HCT116 (cell line): ENCODE measurements at regions not wholly inside any gene's neighbourhood (a gene's known extent, or its start where the extent isn't known, plus 50 kb on each side); places are given as distances from the start of the nearest gene placed in this dataset.

Experiments
- ATAC-seq: fragments of 200-7000 bp; cut with Tn5 transposase; 2 replicates; pipeline ENCODE4 v1.9.1; 2020; ENCODE audit warnings: mild to moderate bottlenecking, moderate library complexity
- BruUV-seq: library from RNA; stranded (reverse); fragments of 400-500 nt; replicated peaks from 2 replicates; lab custom pipeline; 2021; lab: Mats Ljungman, UMichigan
- CTCF ChIA-PET: fragments of 300-600 bp; sonication (Branson Sonifier 250); formaldehyde crosslinking; loops from one replicate; lab custom pipeline; 2021; ENCODE audit warnings: antibody characterized with exemption; lab: Charles Lee
- POLR2A ChIA-PET: fragments of 300-600, 350-600 bp; sonication (Branson Sonifier 250); formaldehyde crosslinking; loops from one replicate; lab custom pipeline; 2021; ENCODE audit warnings: antibody characterized with exemption; lab: Charles Lee
- RAD21 ChIA-PET, 2 experiments: fragments of 300-600 bp; sonication (Branson Sonifier 250); formaldehyde crosslinking; loops; one replicate each; lab custom pipeline; 2023; ENCODE audit warnings: low total read pairs in 2 of 2; ENCODE audit not compliant: uncharacterized antibody in 2 of 2, unreplicated experiment in 2 of 2, low non-redundant PET in 1 of 2; lab: Charles Lee
- DNase-seq: peaks from one replicate; pipeline ENCODE4 v3.0.0-alpha.2; 2010; ENCODE audit warnings: low read depth, low spot score
- H2AFZ ChIP-seq: fragments of 200-600 bp; shearing (Covaris generic), sonication (generic); 2 replicates; pipeline ENCODE4 v1.6.1; 2017; ENCODE audit warnings: low read depth, mixed run types, mixed read lengths, antibody characterized with exemption, low read length; ENCODE audit not compliant: poor library complexity, severe bottlenecking
- H3K27ac ChIP-seq: 2 replicates; pipeline ENCODE4 v1.5.1; 2012; ENCODE audit warnings: low read depth, low read length
- H3K27me3 ChIP-seq: fragments of 200-600 bp; sonication (generic); 2 replicates; pipeline ENCODE4 v1.6.1; 2016; ENCODE audit warnings: mixed run types, low read length, mixed read lengths; ENCODE audit not compliant: insufficient read depth
- H3K36me3 ChIP-seq, 2 experiments: fragments of 200-500 bp in 1 of 2; fragments of 200-600 bp in 1 of 2; sonication (Bioruptor generic) in 1 of 2; sonication (generic) in 1 of 2; 2 replicates each; pipeline versions ENCODE4 v1.5.1 to v1.6.1; 2014 to 2016; ENCODE audit warnings: low read length in 2 of 2, inconsistent platforms in 1 of 2, mixed read lengths in 1 of 2, mixed run types in 1 of 2; ENCODE audit not compliant: insufficient read depth in 2 of 2, control insufficient read depth in 1 of 2
- H3K4me1 ChIP-seq, 2 experiments: fragments of 200-600 bp in 1 of 2; sonication (generic) in 1 of 2; 2 replicates each; pipeline versions ENCODE4 v1.5.1 to v1.6.1; 2012 to 2017; ENCODE audit warnings: low read length in 2 of 2, inconsistent platforms in 1 of 2, mild to moderate bottlenecking in 1 of 2, mixed read lengths in 1 of 2, mixed run types in 1 of 2, moderate library complexity in 1 of 2; ENCODE audit not compliant: insufficient read depth in 2 of 2, control insufficient read depth in 1 of 2
- H3K4me2 ChIP-seq: fragments of 200-600 bp; sonication (generic); 2 replicates; pipeline ENCODE4 v1.6.1; 2017; ENCODE audit warnings: mixed run types, low read length, mixed read lengths
- H3K4me3 ChIP-seq, 2 experiments: fragments of 200-600 bp in 1 of 2; sonication (generic) in 1 of 2; replicated peaks in 1 of 2; 2 replicates each; pipeline ENCODE4 v1.5.1; 2011 to 2016; ENCODE audit warnings: low read length in 2 of 2, control low read depth in 1 of 2, low read depth in 1 of 2, mild to moderate bottlenecking in 1 of 2, mixed read lengths in 1 of 2, mixed run types in 1 of 2
- H3K79me2 ChIP-seq: fragments of 200-600 bp; sonication (generic); 2 replicates; pipeline ENCODE4 v1.6.1; 2017; ENCODE audit warnings: mild to moderate bottlenecking, mixed run types, low read length, moderate library complexity, mixed read lengths; ENCODE audit not compliant: insufficient read depth
- H3K9ac ChIP-seq: fragments of 200-600 bp; sonication (generic); 2 replicates; pipeline ENCODE4 v1.6.1; 2016; ENCODE audit warnings: low read length, mixed read lengths
- H3K9me2 ChIP-seq: fragments of 200-600 bp; sonication (generic), shearing (Covaris generic); 2 replicates; pipeline ENCODE4 v1.6.1; 2017; ENCODE audit warnings: mixed run types, mild to moderate bottlenecking, moderate library complexity; ENCODE audit not compliant: insufficient read depth
- H3K9me3 ChIP-seq, 2 experiments: fragments of 200-500 bp in 1 of 2; fragments of 200-600 bp in 1 of 2; sonication (Bioruptor generic) in 1 of 2; sonication (generic) in 1 of 2; 2 replicates each; pipeline ENCODE4 v1.6.1; 2014 to 2017; ENCODE audit warnings: low read length in 2 of 2, mixed read lengths in 2 of 2, inconsistent platforms in 1 of 2, low read depth in 1 of 2, mild to moderate bottlenecking in 1 of 2, mixed run types in 1 of 2, moderate library complexity in 1 of 2; ENCODE audit not compliant: control insufficient read depth in 1 of 2, insufficient read depth in 1 of 2
- H4K20me1 ChIP-seq: fragments of 200-600 bp; sonication (generic), shearing (Covaris generic); 2 replicates; pipeline ENCODE4 v1.6.1; 2017; ENCODE audit warnings: mixed run types, mild to moderate bottlenecking, moderate library complexity; ENCODE audit not compliant: insufficient read depth
- CBX3 ChIP-seq: IDR thresholded peaks from 2 replicates; pipeline ENCODE4 v1.6.1; 2012; ENCODE audit warnings: low read depth
- CEBPB ChIP-seq: IDR thresholded peaks from 2 replicates; pipeline ENCODE4 v1.6.1; 2012; ENCODE audit warnings: low read depth
- EGR1 ChIP-seq: IDR thresholded peaks from 2 replicates; pipeline ENCODE4 v1.6.1; 2012; ENCODE audit warnings: low read depth
- ELF1 ChIP-seq: IDR thresholded peaks from 2 replicates; pipeline ENCODE4 v1.6.1; 2012; ENCODE audit warnings: low read depth, borderline replicate concordance
- EZH2phosphoT487 ChIP-seq: fragments of 200-600 bp; IDR thresholded peaks from 2 replicates; pipeline ENCODE4 v1.6.1; 2018; ENCODE audit warnings: antibody characterized with exemption, borderline replicate concordance
- FOSL1 ChIP-seq: IDR thresholded peaks from 2 replicates; pipeline ENCODE4 v1.6.1; 2012; ENCODE audit warnings: low read depth
- POLR2AphosphoS5 ChIP-seq: IDR thresholded peaks from 2 replicates; pipeline ENCODE4 v1.6.1; 2011; ENCODE audit warnings: mild to moderate bottlenecking, low read depth, low read length, moderate library complexity
- REST ChIP-seq: IDR thresholded peaks from 2 replicates; pipeline ENCODE4 v1.6.1; 2012; ENCODE audit warnings: low read depth
- SIN3A ChIP-seq: IDR thresholded peaks from 2 replicates; pipeline ENCODE4 v1.6.1; 2012; ENCODE audit warnings: low read depth
- SRF ChIP-seq: IDR thresholded peaks from 2 replicates; pipeline ENCODE4 v1.6.1; 2012; ENCODE audit warnings: low read depth
- TCF7L2 ChIP-seq: IDR thresholded peaks from 2 replicates; pipeline ENCODE4 v1.7.0; 2011; ENCODE audit warnings: borderline replicate concordance, inconsistent platforms; ENCODE audit not compliant: insufficient read depth, insufficient read length; ENCODE audit errors: extremely low read depth
- YY1 ChIP-seq: IDR thresholded peaks from 2 replicates; pipeline ENCODE4 v1.6.1; 2011; ENCODE audit warnings: low read length, low read depth, moderate library complexity, mild to moderate bottlenecking; ENCODE audit not compliant: insufficient replicate concordance; ENCODE audit errors: extremely low read depth
- intact Hi-C: fragments of 100-400 bp; cut with micrococcal nuclease; formaldehyde crosslinking; loops from 2 replicates; pipeline ENCODE4 v1.10.0; 2022
- TF ChIP-seq, protein P1 (sequence below): IDR thresholded peaks from 2 replicates; pipeline ENCODE4 v1.6.1; 2012
- TF ChIP-seq, protein P2 (sequence below), 3 experiments: fragments of 200-600 bp in 1 of 3; sonication (generic) in 1 of 3; IDR thresholded peaks in 2 of 3; conservative IDR thresholded peaks in 1 of 3; 2 replicates each; pipeline ENCODE4 v1.5.1; 2012 to 2017; ENCODE audit warnings: low read depth in 2 of 3, low read length in 2 of 3, antibody characterized with exemption in 1 of 3, borderline replicate concordance in 1 of 3, control low read depth in 1 of 3, mild to moderate bottlenecking in 1 of 3, mixed read lengths in 1 of 3, mixed run types in 1 of 3, moderate library complexity in 1 of 3; ENCODE audit not compliant: insufficient read depth in 1 of 3
- TF ChIP-seq, protein P3 (sequence below): IDR thresholded peaks from 2 replicates; pipeline ENCODE4 v1.6.1; 2011; ENCODE audit warnings: mild to moderate bottlenecking, low read length, moderate library complexity; ENCODE audit not compliant: insufficient replicate concordance; ENCODE audit errors: extremely low read depth

DNA sequence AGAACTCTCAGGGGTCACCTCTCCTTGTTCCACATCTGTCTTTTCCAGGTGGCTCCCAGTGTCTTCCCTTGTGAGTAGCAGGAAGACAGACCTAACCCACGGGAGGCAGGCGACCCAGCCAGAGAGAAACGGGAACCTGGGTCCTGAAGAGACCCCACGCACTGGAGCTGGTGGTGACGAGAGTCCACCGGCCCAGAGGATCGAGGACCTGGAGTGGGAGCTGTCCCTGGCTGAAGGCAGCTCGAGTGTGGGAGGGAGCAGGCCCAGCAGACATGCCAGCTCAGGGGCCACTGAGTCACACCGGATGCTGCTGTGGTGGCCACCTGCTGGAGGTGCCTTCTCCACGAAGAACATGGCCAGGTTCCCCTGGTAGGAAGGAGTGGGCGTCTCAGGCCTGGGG, 66.5 kb upstream of the ATP12A start:
- Histone ChIP-seq H3K36me3 (no peaks in the 10 kb centered on the region), H3K27me3 (no peaks in the 10 kb centered on the region), H3K9me3 (no peaks in the 10 kb centered on the region), H3K79me2 (no peaks in the 10 kb centered on the region), H3K9me2 (no peaks in the 10 kb centered on the region), H4K20me1 (no peaks in the 10 kb centered on the region), H3K27ac (no peak overlapping the region), H2AFZ (no peak overlapping the region), H3K4me3 (no peak overlapping the region), H3K4me2 (no peak overlapping the region), H3K4me1 (no peaks in the 10 kb centered on the region), H3K9ac (no peak overlapping the region)
- intact Hi-C loops: no loop called here
- POLR2A ChIA-PET: no interaction called here
- TF ChIP-seq EGR1 (no peak), CEBPB (no peak), REST (no peak), EZH2phosphoT487 (no peak), CBX3 (no peak), SRF (no peak), ELF1 (no peak), FOSL1 (no peak), YY1 (no peak), TCF7L2 (no peak), SIN3A (no peak), POLR2AphosphoS5 (no peak)
- TF ChIP-seq, protein P1, sequence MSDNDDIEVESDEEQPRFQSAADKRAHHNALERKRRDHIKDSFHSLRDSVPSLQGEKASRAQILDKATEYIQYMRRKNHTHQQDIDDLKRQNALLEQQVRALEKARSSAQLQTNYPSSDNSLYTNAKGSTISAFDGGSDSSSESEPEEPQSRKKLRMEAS: no peak
- TF ChIP-seq, protein P2, sequence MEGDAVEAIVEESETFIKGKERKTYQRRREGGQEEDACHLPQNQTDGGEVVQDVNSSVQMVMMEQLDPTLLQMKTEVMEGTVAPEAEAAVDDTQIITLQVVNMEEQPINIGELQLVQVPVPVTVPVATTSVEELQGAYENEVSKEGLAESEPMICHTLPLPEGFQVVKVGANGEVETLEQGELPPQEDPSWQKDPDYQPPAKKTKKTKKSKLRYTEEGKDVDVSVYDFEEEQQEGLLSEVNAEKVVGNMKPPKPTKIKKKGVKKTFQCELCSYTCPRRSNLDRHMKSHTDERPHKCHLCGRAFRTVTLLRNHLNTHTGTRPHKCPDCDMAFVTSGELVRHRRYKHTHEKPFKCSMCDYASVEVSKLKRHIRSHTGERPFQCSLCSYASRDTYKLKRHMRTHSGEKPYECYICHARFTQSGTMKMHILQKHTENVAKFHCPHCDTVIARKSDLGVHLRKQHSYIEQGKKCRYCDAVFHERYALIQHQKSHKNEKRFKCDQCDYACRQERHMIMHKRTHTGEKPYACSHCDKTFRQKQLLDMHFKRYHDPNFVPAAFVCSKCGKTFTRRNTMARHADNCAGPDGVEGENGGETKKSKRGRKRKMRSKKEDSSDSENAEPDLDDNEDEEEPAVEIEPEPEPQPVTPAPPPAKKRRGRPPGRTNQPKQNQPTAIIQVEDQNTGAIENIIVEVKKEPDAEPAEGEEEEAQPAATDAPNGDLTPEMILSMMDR (IDR thresholded peaks at IDR 0.05 in 2 of 3, conservative IDR thresholded peaks at IDR 0.05 in 1 of 3; ENCODE audit: borderline replicate concordance in 1 of 3, insufficient read depth in 1 of 3, low read depth in 2 of 3, low read length in 2 of 3): no peak
- TF ChIP-seq, protein P3, sequence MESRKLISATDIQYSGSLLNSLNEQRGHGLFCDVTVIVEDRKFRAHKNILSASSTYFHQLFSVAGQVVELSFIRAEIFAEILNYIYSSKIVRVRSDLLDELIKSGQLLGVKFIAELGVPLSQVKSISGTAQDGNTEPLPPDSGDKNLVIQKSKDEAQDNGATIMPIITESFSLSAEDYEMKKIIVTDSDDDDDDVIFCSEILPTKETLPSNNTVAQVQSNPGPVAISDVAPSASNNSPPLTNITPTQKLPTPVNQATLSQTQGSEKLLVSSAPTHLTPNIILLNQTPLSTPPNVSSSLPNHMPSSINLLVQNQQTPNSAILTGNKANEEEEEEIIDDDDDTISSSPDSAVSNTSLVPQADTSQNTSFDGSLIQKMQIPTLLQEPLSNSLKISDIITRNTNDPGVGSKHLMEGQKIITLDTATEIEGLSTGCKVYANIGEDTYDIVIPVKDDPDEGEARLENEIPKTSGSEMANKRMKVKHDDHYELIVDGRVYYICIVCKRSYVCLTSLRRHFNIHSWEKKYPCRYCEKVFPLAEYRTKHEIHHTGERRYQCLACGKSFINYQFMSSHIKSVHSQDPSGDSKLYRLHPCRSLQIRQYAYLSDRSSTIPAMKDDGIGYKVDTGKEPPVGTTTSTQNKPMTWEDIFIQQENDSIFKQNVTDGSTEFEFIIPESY: no peak
- DNase-seq (no peak), ATAC-seq (no peak)
- RAD21 ChIA-PET: no interaction called here
- CTCF ChIA-PET: no interaction called here
- no TSS peak for BruUV-seq
